H9 (cell line): ENCODE measurements at regions not wholly inside any gene's neighbourhood (a gene's known extent, or its start where the extent isn't known, plus 50 kb on each side); places are given as distances from the start of the nearest gene placed in this dataset.

Experiments used
- DNase-seq: peaks from one replicate; pipeline ENCODE4 v3.0.0-alpha.2; 2017
- H2AFZ ChIP-seq: one replicate; pipeline ENCODE4 v1.6.1; 2013; ENCODE audit warnings: mild to moderate bottlenecking, low read length, control low read depth, moderate library complexity
- H2AK5ac ChIP-seq: 2 replicates; pipeline ENCODE4 v1.6.1; 2013; ENCODE audit warnings: low read length, control low read depth, mixed read lengths; ENCODE audit not compliant: insufficient read length
- H2BK120ac ChIP-seq: one replicate; pipeline ENCODE4 v1.6.1; 2013; ENCODE audit warnings: low read depth, mild to moderate bottlenecking, low read length, control low read depth, inconsistent platforms; ENCODE audit not compliant: poor library complexity, severe bottlenecking
- H2BK12ac ChIP-seq: 2 replicates; pipeline ENCODE4 v1.6.1; 2013; ENCODE audit warnings: low read length, control low read depth, mixed read lengths, low read depth; ENCODE audit not compliant: insufficient read length
- H2BK15ac ChIP-seq: 2 replicates; pipeline ENCODE4 v1.6.1; 2013; ENCODE audit warnings: low read depth, low read length, control low read depth
- H2BK20ac ChIP-seq: one replicate; pipeline ENCODE4 v1.6.1; 2013; ENCODE audit warnings: low read depth, mild to moderate bottlenecking, low read length, control low read depth, inconsistent platforms; ENCODE audit not compliant: poor library complexity, severe bottlenecking
- H2BK5ac ChIP-seq: 2 replicates; pipeline ENCODE4 v1.6.1; 2013; ENCODE audit warnings: low read length, control low read depth, mixed read lengths; ENCODE audit not compliant: insufficient read length
- H3K14ac ChIP-seq: 2 replicates; pipeline ENCODE4 v1.6.1; 2013; ENCODE audit warnings: low read length, control low read depth; ENCODE audit not compliant: insufficient read depth
- H3K18ac ChIP-seq: 2 replicates; pipeline ENCODE4 v1.6.1; 2013; ENCODE audit warnings: low read depth, mild to moderate bottlenecking, mixed read lengths, low read length, control low read depth; ENCODE audit not compliant: insufficient read length
- H3K23ac ChIP-seq: 2 replicates; pipeline ENCODE4 v1.6.1; 2013; ENCODE audit warnings: low read length, control low read depth, mixed read lengths, low read depth; ENCODE audit not compliant: insufficient read length
- H3K23me2 ChIP-seq: 2 replicates; pipeline ENCODE4 v1.6.1; 2013; ENCODE audit warnings: low read depth, mild to moderate bottlenecking, mixed read lengths, low read length, control low read depth; ENCODE audit not compliant: insufficient read length, poor library complexity, severe bottlenecking
- H3K27ac ChIP-seq: 2 replicates; pipeline ENCODE4 v1.5.1; 2013; ENCODE audit warnings: low read length, control low read depth, mixed read lengths, low read depth; ENCODE audit not compliant: insufficient read length
- H3K27me3 ChIP-seq: 2 replicates; pipeline ENCODE4 v1.6.1; 2013; ENCODE audit warnings: low read length, control low read depth, inconsistent platforms; ENCODE audit not compliant: insufficient read depth
- H3K4ac ChIP-seq: 2 replicates; pipeline ENCODE4 v1.6.1; 2013; ENCODE audit warnings: low read depth, mild to moderate bottlenecking, control low read depth, inconsistent platforms, low read length, moderate library complexity
- H3K4me1 ChIP-seq: 2 replicates; pipeline ENCODE4 v1.6.1; 2013; ENCODE audit warnings: low read length, control low read depth, inconsistent platforms; ENCODE audit not compliant: insufficient read depth
- H3K4me2 ChIP-seq: 2 replicates; pipeline ENCODE4 v1.6.1; 2013; ENCODE audit warnings: low read length, control low read depth, mixed read lengths; ENCODE audit not compliant: insufficient read length, insufficient read depth
- H3K56ac ChIP-seq: 2 replicates; pipeline ENCODE4 v1.6.1; 2013; ENCODE audit warnings: low read depth, mild to moderate bottlenecking, mixed read lengths, low read length, control low read depth; ENCODE audit not compliant: insufficient read length
- H3K79me1 ChIP-seq: 2 replicates; pipeline ENCODE4 v1.6.1; 2013; ENCODE audit warnings: low read depth, mild to moderate bottlenecking, moderate library complexity, low read length, control low read depth, inconsistent platforms; ENCODE audit not compliant: insufficient read depth, poor library complexity, severe bottlenecking
- H3K79me2 ChIP-seq: 2 replicates; pipeline ENCODE4 v1.6.1; 2013; ENCODE audit warnings: low read length, control low read depth, inconsistent platforms; ENCODE audit not compliant: insufficient read depth
- H3K9ac ChIP-seq: 2 replicates; pipeline ENCODE4 v1.6.1; 2013; ENCODE audit warnings: low read length, control low read depth, mixed read lengths; ENCODE audit not compliant: insufficient read length; ENCODE audit errors: extremely low read depth
- H3K9me3 ChIP-seq: one replicate; pipeline ENCODE4 v1.6.1; 2013; ENCODE audit warnings: low read depth, low read length, inconsistent platforms; ENCODE audit not compliant: control insufficient read depth
- H3T11ph ChIP-seq: one replicate; pipeline ENCODE4 v1.6.1; 2013; ENCODE audit warnings: mild to moderate bottlenecking, low read length, control low read depth, inconsistent platforms
- H4K20me1 ChIP-seq: one replicate; pipeline ENCODE4 v1.6.1; 2013; ENCODE audit not compliant: control insufficient read depth, insufficient read length, insufficient read depth
- H4K5ac ChIP-seq: 2 replicates; pipeline ENCODE4 v1.6.1; 2013; ENCODE audit warnings: low read depth, mild to moderate bottlenecking, mixed read lengths, low read length, control low read depth; ENCODE audit not compliant: insufficient read length
- H4K8ac ChIP-seq: replicated peaks from 2 replicates; pipeline ENCODE4 v1.6.1; 2013; ENCODE audit warnings: low read length, control low read depth, mixed read lengths, low read depth; ENCODE audit not compliant: insufficient read length
- H4K91ac ChIP-seq: 2 replicates; pipeline ENCODE4 v1.6.1; 2013; ENCODE audit warnings: low read depth, mild to moderate bottlenecking, moderate library complexity, mixed read lengths, low read length, control low read depth; ENCODE audit not compliant: insufficient read length
- H3K27ac Mint-ChIP-seq, 3 experiments: 2 replicates in 2 of 3; 3 replicates in 1 of 3; pipeline ENCODE4 v1.8.0; 2020 to 2021; ENCODE audit warnings: mixed read lengths in 3 of 3, mild to moderate bottlenecking in 1 of 3, moderate library complexity in 1 of 3
- H3K27me3 Mint-ChIP-seq: 2 replicates; pipeline ENCODE4 v1.8.0; 2021; ENCODE audit warnings: low read depth, mild to moderate bottlenecking, moderate library complexity, mixed read lengths
- H3K36me3 Mint-ChIP-seq, 3 experiments: 2 replicates in 2 of 3; 3 replicates in 1 of 3; pipeline ENCODE4 v1.8.0; 2020 to 2021; ENCODE audit warnings: low read depth in 3 of 3, mixed read lengths in 3 of 3; ENCODE audit not compliant: insufficient read depth in 1 of 3
- H3K4me1 Mint-ChIP-seq, 2 experiments: 2 replicates each; pipeline ENCODE4 v1.8.0; 2020; ENCODE audit warnings: mixed read lengths in 2 of 2
- H3K4me3 Mint-ChIP-seq, 2 experiments: 2 replicates in 1 of 2; 3 replicates in 1 of 2; pipeline ENCODE4 v1.8.0; 2020 to 2021; ENCODE audit warnings: mild to moderate bottlenecking in 2 of 2, mixed read lengths in 2 of 2, moderate library complexity in 1 of 2
- H3K9me3 Mint-ChIP-seq, 2 experiments: 2 replicates in 1 of 2; 3 replicates in 1 of 2; pipeline ENCODE4 v1.8.0; 2020; ENCODE audit warnings: mild to moderate bottlenecking in 2 of 2, mixed read lengths in 2 of 2, moderate library complexity in 1 of 2
- CTCF ChIP-seq: fragments of 200-600 bp; sonication (generic); conservative IDR thresholded peaks from 3 replicates; pipeline ENCODE4 v1.8.0; 2021; ENCODE audit warnings: antibody characterized with exemption, mild to moderate bottlenecking
- WGBS: extraction: QIAGEN DNeasy Blood & Tissue Kit; methylation state at CpG from one replicate; pipeline ENCODE4 v1.1.7; 2013; ENCODE audit warnings: missing lambda C conversion rate, low lambda C conversion rate, mixed read lengths; ENCODE audit not compliant: insufficient read length; ENCODE audit errors: extremely low coverage; 5-methylcytosine and 5-hydroxymethylcytosine counted together

DNA sequence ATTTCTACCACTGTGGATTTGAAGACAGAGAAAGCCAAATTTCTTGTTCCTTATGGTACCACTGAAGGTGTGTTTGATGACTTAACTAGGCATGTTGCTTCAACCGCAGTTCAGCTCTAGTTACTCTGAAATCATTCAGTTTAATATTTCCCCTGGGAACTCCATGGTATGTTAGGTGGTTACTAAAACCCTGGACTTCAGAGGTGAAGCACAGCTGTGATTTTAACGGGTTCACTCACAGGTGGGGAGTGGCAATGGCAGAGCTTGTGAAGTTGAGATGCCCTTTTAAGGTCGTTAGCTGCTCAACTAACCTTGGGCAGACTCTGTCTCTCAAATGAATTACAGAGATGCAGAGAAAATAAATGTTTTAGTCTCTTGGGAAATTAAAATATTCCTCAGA is 163.6 kb upstream of the PHYHIPL start:
- H2BK120ac ChIP-seq = no peak overlapping the region
- no peak overlapping the region for H3K27ac ChIP-seq
- no peak overlapping the region for H2BK15ac ChIP-seq
- H2AFZ ChIP-seq = no peak overlapping the region
- no peaks in the 10 kb centered on the region for H4K20me1 ChIP-seq
- H3K27me3 Mint-ChIP-seq = no peaks in the 10 kb centered on the region
- H3K4ac ChIP-seq = no peak overlapping the region
- H3K36me3 Mint-ChIP-seq = no peaks in the 10 kb centered on the region
- DNase-seq = no peak
- no peaks in the 10 kb centered on the region for H3K9me3 ChIP-seq
- TF ChIP-seq CTCF = no peak
- H2BK20ac ChIP-seq = peak overlapping the region; percentile 78
- no peak overlapping the region for H2BK5ac ChIP-seq
- H3K56ac ChIP-seq = no peak overlapping the region
- no peak overlapping the region for H3K23ac ChIP-seq
- no peaks in the 10 kb centered on the region for H3K23me2 ChIP-seq
- H3K27ac Mint-ChIP-seq = no peak overlapping the region
- no peak overlapping the region for H2BK12ac ChIP-seq
- H3K79me1 ChIP-seq = no peaks in the 10 kb centered on the region
- H4K91ac ChIP-seq = no peak overlapping the region
- no peak overlapping the region for H4K8ac ChIP-seq
- H3K9me3 Mint-ChIP-seq = no peaks in the 10 kb centered on the region
- H3K4me1 Mint-ChIP-seq = peaks cover 8 to 9% of the 10 kb centered on the region in 2 experiments
- H3K9ac ChIP-seq = no peak overlapping the region
- no peak overlapping the region for H3K14ac ChIP-seq
- no peaks in the 10 kb centered on the region for H3K27me3 ChIP-seq
- no peak overlapping the region for H3K18ac ChIP-seq
- no peaks in the 10 kb centered on the region for H3K4me1 ChIP-seq
- H2AK5ac ChIP-seq = no peak overlapping the region
- WGBS = no CpG with 5 or more reads among the region's 3 CpGs
- H3T11ph ChIP-seq = no peak overlapping the region
- no peak overlapping the region for H3K4me3 Mint-ChIP-seq
- H4K5ac ChIP-seq = no peak overlapping the region
- no peak overlapping the region for H3K4me2 ChIP-seq
- no peaks in the 10 kb centered on the region for H3K79me2 ChIP-seq
